H1 (cell line): ENCODE measurements at regions not wholly inside any gene's neighbourhood (a gene's known extent, or its start where the extent isn't known, plus 50 kb on each side); places are given as distances from the start of the nearest gene placed in this dataset.

Source experiments
- CEBPB ChIP-seq: IDR thresholded peaks from 2 replicates; pipeline ENCODE4 v1.6.1; 2012; ENCODE audit warnings: low read depth, low read length
- CHD1 ChIP-seq: IDR thresholded peaks from 2 replicates; pipeline ENCODE4 v1.6.1; 2012; ENCODE audit warnings: low read depth, low read length, improper control_type of control experiment
- JUND ChIP-seq: IDR thresholded peaks from 2 replicates; pipeline ENCODE4 v1.6.1; 2011; ENCODE audit warnings: mild to moderate bottlenecking, improper control_type of control experiment, low read length
- RFX5 ChIP-seq: IDR thresholded peaks from 2 replicates; pipeline ENCODE4 v1.6.1; 2011; ENCODE audit warnings: low read depth, low read length, improper control_type of control experiment, borderline replicate concordance
- SAP30 ChIP-seq: fragments of 300-600 bp; sonication (generic); IDR thresholded peaks from 2 replicates; pipeline ENCODE4 v1.7.1; 2012; ENCODE audit warnings: low read length, moderate library complexity, mild to moderate bottlenecking, inconsistent platforms; ENCODE audit not compliant: insufficient read depth, insufficient replicate concordance
- SIX5 ChIP-seq: IDR thresholded peaks from 2 replicates; pipeline ENCODE4 v1.6.1; 2011; ENCODE audit warnings: mild to moderate bottlenecking, low read depth, low read length
- TF ChIP-seq, protein P1 (sequence below): IDR thresholded peaks from 2 replicates; pipeline ENCODE4 v1.6.1; 2012; ENCODE audit warnings: inconsistent platforms

DNA sequence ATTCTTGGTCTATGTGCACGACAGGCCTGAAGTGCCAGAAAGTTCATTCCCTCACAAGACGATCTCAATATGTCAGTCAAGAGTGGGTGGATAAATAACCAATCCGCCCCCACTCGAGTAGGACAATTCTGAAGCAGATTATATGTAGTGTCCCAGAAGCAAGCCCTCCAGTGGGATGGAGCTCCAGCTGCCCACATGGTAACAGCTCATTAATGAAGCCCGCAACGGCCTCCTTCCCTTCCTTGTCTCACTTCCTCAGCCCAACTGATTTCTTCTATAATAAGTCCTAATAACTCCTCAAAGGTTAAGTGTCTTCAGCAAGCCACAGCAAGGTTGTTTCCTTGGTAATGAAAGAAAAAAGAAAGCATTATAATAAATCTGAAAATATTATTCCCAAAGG is 82.1 kb upstream of the F13A1 start (continued):
- TF ChIP-seq JUND, result no peak
- no peak for TF ChIP-seq SAP30
- no peak for TF ChIP-seq RFX5
- no peak for TF ChIP-seq CEBPB
- no peak for TF ChIP-seq CHD1
- no peak for TF ChIP-seq SIX5
- TF ChIP-seq, protein P1, sequence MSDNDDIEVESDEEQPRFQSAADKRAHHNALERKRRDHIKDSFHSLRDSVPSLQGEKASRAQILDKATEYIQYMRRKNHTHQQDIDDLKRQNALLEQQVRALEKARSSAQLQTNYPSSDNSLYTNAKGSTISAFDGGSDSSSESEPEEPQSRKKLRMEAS, result no peak
- TF ChIP-seq, all 59 proteins: peak for 0
